DND-41 (cell line): ENCODE measurements at regions not wholly inside any gene's neighbourhood (a gene's known extent, or its start where the extent isn't known, plus 50 kb on each side); places are given as distances from the start of the nearest gene placed in this dataset.
"Not testable (repeated sequence)": the region's sequence is repeated elsewhere in the genome, so short reads cannot be mapped to it uniquely, and the experiment has no call there.

Experiments used
- ATAC-seq: fragments of 200-7000 bp; cut with Tn5 transposase; 3 replicates; pipeline ENCODE4 v1.9.1; 2021; ENCODE audit warnings: low read depth; ENCODE audit not compliant: insufficient read depth
- DNase-seq: peaks from one replicate; pipeline ENCODE4 v3.0.0-alpha.2; 2020
- H2AFZ ChIP-seq: 2 replicates; pipeline ENCODE4 v1.6.0; 2012; ENCODE audit warnings: low read depth, low read length
- H3K27ac ChIP-seq: 2 replicates; pipeline ENCODE4 v1.5.1; 2012; ENCODE audit warnings: low read length, inconsistent platforms
- H3K27me3 ChIP-seq: fragments of 200-600 bp; sonication (generic); 2 replicates; pipeline ENCODE4 v1.6.0; 2012; ENCODE audit warnings: low read length, mild to moderate bottlenecking, inconsistent platforms; ENCODE audit not compliant: insufficient read depth, poor library complexity
- H3K36me3 ChIP-seq: 2 replicates; pipeline ENCODE4 v1.5.1; 2012; ENCODE audit warnings: low read length, inconsistent platforms; ENCODE audit not compliant: insufficient read depth
- H3K4me1 ChIP-seq: 2 replicates; pipeline ENCODE4 v1.5.1; 2012; ENCODE audit warnings: mild to moderate bottlenecking, low read length; ENCODE audit not compliant: insufficient read depth
- H3K4me2 ChIP-seq: 2 replicates; pipeline ENCODE4 v1.6.0; 2012; ENCODE audit warnings: mild to moderate bottlenecking, moderate library complexity, low read length, inconsistent platforms; ENCODE audit not compliant: insufficient read depth
- H3K4me3 ChIP-seq, 2 experiments: fragments of 200-600 bp in 1 of 2; shearing (Covaris generic) in 1 of 2; 2 replicates each; pipeline ENCODE4 v1.5.1; 2012 to 2016; ENCODE audit warnings: inconsistent platforms in 2 of 2, low read length in 2 of 2, mild to moderate bottlenecking in 2 of 2, low read depth in 1 of 2, moderate library complexity in 1 of 2
- H3K79me2 ChIP-seq: 2 replicates; pipeline ENCODE4 v1.6.0; 2012; ENCODE audit warnings: low read length, inconsistent platforms; ENCODE audit not compliant: insufficient read depth
- H3K9ac ChIP-seq: 2 replicates; pipeline ENCODE4 v1.6.0; 2012; ENCODE audit warnings: low read depth, mild to moderate bottlenecking, inconsistent platforms, low read length, moderate library complexity
- H3K9me3 ChIP-seq: 2 replicates; pipeline ENCODE4 v1.5.1; 2012; ENCODE audit warnings: low read length, moderate library complexity, mild to moderate bottlenecking, inconsistent platforms; ENCODE audit not compliant: insufficient read depth, severe bottlenecking
- H4K20me1 ChIP-seq: 2 replicates; pipeline ENCODE4 v1.6.0; 2012; ENCODE audit warnings: low read length; ENCODE audit not compliant: insufficient read depth
- EZH2 ChIP-seq: IDR thresholded peaks from 3 replicates; pipeline ENCODE4 v1.6.1; 2012; ENCODE audit warnings: borderline replicate concordance, low read depth, mild to moderate bottlenecking, moderate library complexity, low read length, inconsistent platforms; ENCODE audit not compliant: severe bottlenecking
- TF ChIP-seq, protein P1 (sequence below): IDR thresholded peaks from 2 replicates; pipeline ENCODE4 v1.5.1; 2012; ENCODE audit warnings: borderline replicate concordance, low read length, moderate library complexity, mild to moderate bottlenecking; ENCODE audit not compliant: poor library complexity, severe bottlenecking; ENCODE audit errors: extremely low read depth

DNA sequence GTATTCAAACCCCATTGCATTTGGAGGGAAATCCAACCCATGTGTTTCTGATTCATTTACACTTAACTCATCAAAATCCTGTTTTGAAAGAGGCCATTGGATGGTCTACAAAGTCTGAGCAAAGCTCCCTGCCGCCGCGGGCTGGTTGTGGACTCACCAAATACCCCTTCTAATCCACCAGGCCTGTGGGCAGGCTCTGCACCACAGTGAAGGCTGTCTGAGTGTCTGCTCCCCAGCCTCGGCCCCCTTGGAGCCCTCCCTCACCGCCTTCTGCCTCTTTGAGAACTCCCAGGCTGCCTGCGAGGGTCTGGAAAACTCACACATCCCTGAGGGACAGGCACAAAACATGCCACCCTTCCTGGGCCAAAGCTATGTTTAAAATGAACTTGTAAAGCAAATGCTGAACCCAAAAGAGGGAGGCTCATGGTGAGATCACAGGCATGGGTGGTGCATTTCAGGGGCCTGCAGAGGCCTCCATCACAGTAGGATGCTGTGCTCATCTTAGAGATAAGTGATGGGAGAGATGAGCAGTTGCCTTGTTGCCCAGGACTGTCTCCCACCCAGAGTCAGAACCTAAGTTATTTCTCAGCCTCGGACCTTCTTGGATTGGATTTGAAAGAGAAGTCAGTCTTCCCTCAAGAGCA, 225.0 kb downstream of the CYP26B1 start:
- TF ChIP-seq, protein P1, sequence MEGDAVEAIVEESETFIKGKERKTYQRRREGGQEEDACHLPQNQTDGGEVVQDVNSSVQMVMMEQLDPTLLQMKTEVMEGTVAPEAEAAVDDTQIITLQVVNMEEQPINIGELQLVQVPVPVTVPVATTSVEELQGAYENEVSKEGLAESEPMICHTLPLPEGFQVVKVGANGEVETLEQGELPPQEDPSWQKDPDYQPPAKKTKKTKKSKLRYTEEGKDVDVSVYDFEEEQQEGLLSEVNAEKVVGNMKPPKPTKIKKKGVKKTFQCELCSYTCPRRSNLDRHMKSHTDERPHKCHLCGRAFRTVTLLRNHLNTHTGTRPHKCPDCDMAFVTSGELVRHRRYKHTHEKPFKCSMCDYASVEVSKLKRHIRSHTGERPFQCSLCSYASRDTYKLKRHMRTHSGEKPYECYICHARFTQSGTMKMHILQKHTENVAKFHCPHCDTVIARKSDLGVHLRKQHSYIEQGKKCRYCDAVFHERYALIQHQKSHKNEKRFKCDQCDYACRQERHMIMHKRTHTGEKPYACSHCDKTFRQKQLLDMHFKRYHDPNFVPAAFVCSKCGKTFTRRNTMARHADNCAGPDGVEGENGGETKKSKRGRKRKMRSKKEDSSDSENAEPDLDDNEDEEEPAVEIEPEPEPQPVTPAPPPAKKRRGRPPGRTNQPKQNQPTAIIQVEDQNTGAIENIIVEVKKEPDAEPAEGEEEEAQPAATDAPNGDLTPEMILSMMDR = no peak
- TF ChIP-seq EZH2 = no peak
- no peaks in the 10 kb centered on the region for H3K27me3 ChIP-seq
- no peak overlapping the region for H3K27ac ChIP-seq
- no peaks in the 10 kb centered on the region for H3K36me3 ChIP-seq
- no peaks in the 10 kb centered on the region for H3K4me1 ChIP-seq
- H2AFZ ChIP-seq = no peak overlapping the region
- H3K4me2 ChIP-seq = no peak overlapping the region
- DNase-seq = no peak
- H3K9me3 ChIP-seq = peaks cover 4% of the 10 kb centered on the region
- H3K9ac ChIP-seq = no peak overlapping the region
- H4K20me1 ChIP-seq = no peaks in the 10 kb centered on the region
- no peak for ATAC-seq
- no peaks in the 10 kb centered on the region for H3K79me2 ChIP-seq
- no peak overlapping the region for H3K4me3 ChIP-seq

DNA sequence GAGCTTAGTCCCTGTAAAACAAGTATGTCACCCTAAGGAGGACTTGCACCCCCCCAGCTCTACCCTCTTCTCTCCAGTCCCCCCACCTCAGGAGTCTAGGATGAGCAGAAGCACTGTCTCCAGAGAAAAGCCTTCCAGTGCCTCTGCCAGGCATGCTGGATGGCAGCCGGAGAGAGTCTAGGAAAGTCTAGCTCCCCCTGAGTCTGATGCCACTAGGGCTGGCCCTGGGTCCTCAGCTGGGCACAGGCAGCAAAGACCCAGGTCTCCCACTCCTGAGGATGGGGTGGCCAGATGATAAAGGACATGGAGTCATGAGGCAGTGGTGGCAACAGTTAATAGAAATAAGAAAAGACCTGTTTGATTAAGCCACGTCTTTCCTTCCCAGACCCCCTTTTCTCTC, 225.6 kb downstream of the CYP26B1 start:
- Histone ChIP-seq H4K20me1 (no peaks in the 10 kb centered on the region), H2AFZ (no peak overlapping the region), H3K79me2 (no peaks in the 10 kb centered on the region), H3K27me3 (no peaks in the 10 kb centered on the region), H3K36me3 (no peaks in the 10 kb centered on the region), H3K4me3 (no peak overlapping the region), H3K9ac (no peak overlapping the region), H3K9me3 (peaks cover 4% of the 10 kb centered on the region), H3K4me2 (no peak overlapping the region), H3K4me1 (no peaks in the 10 kb centered on the region), H3K27ac (no peak overlapping the region)
- no peak for ATAC-seq
- DNase-seq = no peak
- TF ChIP-seq EZH2 = no peak
- TF ChIP-seq, protein P1 = no peak

DNA sequence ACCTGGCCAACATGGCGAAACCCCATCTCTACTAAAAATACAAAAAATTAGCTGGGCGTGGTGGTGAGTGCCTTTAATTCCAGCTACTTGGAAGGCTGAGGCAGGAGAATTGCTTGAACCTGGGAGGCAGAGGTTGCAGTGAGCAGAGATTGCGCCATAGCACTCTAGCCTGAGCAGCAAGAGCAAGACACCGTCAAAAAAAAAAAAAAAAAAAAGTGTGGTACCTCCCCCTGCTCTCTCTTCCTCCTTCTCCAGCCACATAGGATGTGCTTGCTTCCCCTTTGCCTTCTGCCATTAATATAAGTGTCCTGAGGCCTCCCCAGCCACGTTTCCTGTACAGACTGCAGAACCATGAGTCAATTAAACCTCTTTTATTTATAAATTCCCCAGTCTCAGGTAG, 226.8 kb downstream of the CYP26B1 start:
- H3K4me1 ChIP-seq, ATAC-seq, H3K9ac ChIP-seq, DNase-seq, H2AFZ ChIP-seq, H3K4me3 ChIP-seq, H3K27me3 ChIP-seq, H3K79me2 ChIP-seq, H3K9me3 ChIP-seq, H3K27ac ChIP-seq, H3K4me2 ChIP-seq, H3K36me3 ChIP-seq, H4K20me1 ChIP-seq: not testable (repeated sequence)

DNA sequence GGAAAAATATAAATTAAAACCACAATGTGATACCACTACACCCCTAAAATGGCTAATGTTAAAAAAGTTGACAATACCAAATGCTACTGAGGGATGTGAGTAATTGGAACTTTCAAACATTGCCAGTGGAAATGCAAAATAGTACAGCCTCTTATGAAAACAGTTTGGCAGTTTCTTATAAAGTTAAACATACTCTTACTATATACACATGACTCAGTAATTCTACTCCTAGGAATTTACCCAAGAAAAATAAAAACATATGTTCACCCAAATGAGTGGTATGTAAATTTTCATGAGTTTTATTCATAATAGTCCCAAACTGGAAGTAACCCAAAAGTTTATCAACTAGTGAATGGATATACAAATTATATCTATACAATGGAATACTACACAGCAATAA, 228.0 kb downstream of the CYP26B1 start:
- no peaks in the 10 kb centered on the region for H3K36me3 ChIP-seq
- H3K27ac ChIP-seq = no peak overlapping the region
- no peak overlapping the region for H3K4me3 ChIP-seq
- H2AFZ ChIP-seq = no peak overlapping the region
- H3K9me3 ChIP-seq = peaks cover 4% of the 10 kb centered on the region
- TF ChIP-seq, protein P1 = no peak
- TF ChIP-seq EZH2 = no peak
- no peaks in the 10 kb centered on the region for H3K27me3 ChIP-seq
- no peaks in the 10 kb centered on the region for H3K4me1 ChIP-seq
- H3K4me2 ChIP-seq = no peak overlapping the region
- no peak for ATAC-seq
- no peak overlapping the region for H3K9ac ChIP-seq
- H4K20me1 ChIP-seq = no peaks in the 10 kb centered on the region
- no peak for DNase-seq
- H3K79me2 ChIP-seq = no peaks in the 10 kb centered on the region
